ENCODE measurements at regions not wholly inside any gene's neighbourhood (a gene's known extent, or its start where the extent isn't known, plus 50 kb on each side); places are given as distances from the start of the nearest gene placed in this dataset.

GRCh38 chr2:136452528-136452927 is 312.8 kb upstream of the THSD7B start:
- no peak overlapping the region for H3K4me3 ChIP-seq (ENCODE audit: low read depth, low read length)
- ChIA-PET POLR2A (no interaction called here), CTCF (no interaction called here)
- TF ChIP-seq CTCF (IDR thresholded peaks at IDR 0.05; ENCODE audit: insufficient read depth, low read length, missing control alignments): no peak
- DNase-seq (ENCODE audit: low read depth, low spot score): no peak

- no peak overlapping the region for H3K4me3 ChIP-seq (ENCODE audit: low read depth, low read length)
- no peak for DNase-seq (ENCODE audit: low read depth, low spot score)
- ChIA-PET POLR2A (no interaction called here), CTCF (interaction anchor here (1.1 kb wide), 1 partner anchor 26 kb away, joined by 5 read pairs; no protein-coding TSS in a partner anchor)
- TF ChIP-seq CTCF (IDR thresholded peaks at IDR 0.05; ENCODE audit: insufficient read depth, low read length, missing control alignments): no peak
Measured at GRCh38 chr2:136448986-136449780, 316.2 kb upstream of the THSD7B start.

- TF ChIP-seq CTCF (IDR thresholded peaks at IDR 0.05; ENCODE audit: insufficient read depth, low read length, missing control alignments): no peak
- CTCF ChIA-PET: no interaction called here
- DNase-seq (ENCODE audit: low read depth, low spot score): no peak
- POLR2A ChIA-PET: no interaction called here
- H3K4me3 ChIP-seq (ENCODE audit: low read depth, low read length): no peak overlapping the region
Measured at GRCh38 chr2:136448432-136448831, 316.9 kb upstream of the THSD7B start.

- CTCF ChIA-PET: interaction anchor here (1.4 kb wide), 1 partner anchor 21 kb away, joined by 8 read pairs; no protein-coding TSS in a partner anchor
- no peak for TF ChIP-seq CTCF (IDR thresholded peaks at IDR 0.05; ENCODE audit: insufficient read depth, low read length, missing control alignments)
- POLR2A ChIA-PET: no interaction called here
- no peak overlapping the region for H3K4me3 ChIP-seq (ENCODE audit: low read depth, low read length)
- DNase-seq (ENCODE audit: low read depth, low spot score): no peak
Measured at GRCh38 chr2:136444323-136444722, 321.0 kb upstream of the THSD7B start.

GRCh38 chr2:136443661-136444060 is 321.7 kb upstream of the THSD7B start:
- no peak overlapping the region for H3K4me3 ChIP-seq (ENCODE audit: low read depth, low read length)
- POLR2A ChIA-PET: no interaction called here
- no peak for TF ChIP-seq CTCF (IDR thresholded peaks at IDR 0.05; ENCODE audit: insufficient read depth, low read length, missing control alignments)
- CTCF ChIA-PET: interaction anchor here (1.4 kb wide), 1 partner anchor 20 kb away, joined by 8 read pairs; no protein-coding TSS in a partner anchor
- no peak for DNase-seq (ENCODE audit: low read depth, low spot score)

- no peak overlapping the region for H3K4me3 ChIP-seq (ENCODE audit: low read depth, low read length)
- no peak for TF ChIP-seq CTCF (IDR thresholded peaks at IDR 0.05; ENCODE audit: insufficient read depth, low read length, missing control alignments)
- ChIA-PET POLR2A (no interaction called here), CTCF (interaction anchor here (1.6 kb wide), 1 partner anchor 1396 kb away, joined by 5 read pairs; no protein-coding TSS in a partner anchor)
- DNase-seq (ENCODE audit: low read depth, low spot score): no peak
Measured at GRCh38 chr2:136441979-136442714, 323.2 kb upstream of the THSD7B start.
